Thymus (tissue), 11 donors: ENCODE measurements at regions not wholly inside any gene's neighbourhood (a gene's known extent, or its start where the extent isn't known, plus 50 kb on each side); places are given as distances from the start of the nearest gene placed in this dataset.

ENCODE experiments used
- DNase-seq, 9 donors: peaks; one replicate each; pipeline ENCODE4 v3.0.0-alpha.2; 2013; ENCODE audit warnings: low spot score in 9 of 9, low read depth in 6 of 9, missing footprints in 1 of 9
- H3K27ac ChIP-seq, 2 donors: one replicate each; pipeline ENCODE4 v1.5.1; 2013; ENCODE audit warnings: control low read depth in 1 of 2, low read depth in 1 of 2, low read length in 1 of 2, mild to moderate bottlenecking in 1 of 2, moderate library complexity in 1 of 2
- H3K27me3 ChIP-seq, 2 donors: one replicate each; pipeline ENCODE4 v1.5.1; 2013; ENCODE audit warnings: low read length in 1 of 2; ENCODE audit not compliant: control insufficient read depth in 2 of 2, insufficient read depth in 1 of 2
- H3K36me3 ChIP-seq, 2 donors: one replicate each; pipeline ENCODE4 v1.5.1; 2013; ENCODE audit warnings: low read length in 1 of 2, mild to moderate bottlenecking in 1 of 2, moderate library complexity in 1 of 2; ENCODE audit not compliant: control insufficient read depth in 2 of 2, insufficient read depth in 2 of 2
- H3K4me1 ChIP-seq, 2 donors: one replicate each; pipeline ENCODE4 v1.5.1; 2013; ENCODE audit warnings: low read length in 2 of 2; ENCODE audit not compliant: control insufficient read depth in 2 of 2, insufficient read depth in 2 of 2
- H3K4me3 ChIP-seq, 2 donors: one replicate each; pipeline ENCODE4 v1.5.1; 2013; ENCODE audit warnings: low read length in 2 of 2, control low read depth in 1 of 2, mild to moderate bottlenecking in 1 of 2
- H3K9me3 ChIP-seq, 2 donors: one replicate each; pipeline ENCODE4 v1.5.1; 2013; ENCODE audit warnings: low read length in 1 of 2, mild to moderate bottlenecking in 1 of 2; ENCODE audit not compliant: control insufficient read depth in 2 of 2, insufficient read depth in 1 of 2
- WGBS: extraction: QIAGEN DNeasy Blood & Tissue Kit; methylation state at CpG from one replicate; pipeline ENCODE4 v1.1.7; 2013; 5-methylcytosine and 5-hydroxymethylcytosine counted together
- donor health status: healthy.

- H3K4me1 ChIP-seq: no peaks in the 10 kb centered on the region
- no peaks in the 10 kb centered on the region for H3K27me3 ChIP-seq
- no peaks in the 10 kb centered on the region for H3K9me3 ChIP-seq
- DNase-seq: no peak
- H3K36me3 ChIP-seq: no peaks in the 10 kb centered on the region
- no peak overlapping the region for H3K27ac ChIP-seq
- WGBS: 79% methylated on average over 7 of the region's 7 CpGs
- H3K4me3 ChIP-seq: no peak overlapping the region
These were observed 168.5 kb upstream of the ZC3H12A start for GRCh38 chr1:37305841-37306240.

GRCh38 chr1:37306461-37306860 is 167.9 kb upstream of the ZC3H12A start:
- DNase-seq: no peak
- no peaks in the 10 kb centered on the region for H3K36me3 ChIP-seq
- no peak overlapping the region for H3K4me3 ChIP-seq
- H3K9me3 ChIP-seq: no peaks in the 10 kb centered on the region
- 90% methylated on average over 4 of the region's 4 CpGs for WGBS
- H3K4me1 ChIP-seq: no peaks in the 10 kb centered on the region
- no peak overlapping the region for H3K27ac ChIP-seq
- no peaks in the 10 kb centered on the region for H3K27me3 ChIP-seq

- H3K27ac ChIP-seq: no peak overlapping the region
- H3K4me1 ChIP-seq: no peaks in the 10 kb centered on the region
- DNase-seq: no peak
- H3K4me3 ChIP-seq: no peak overlapping the region
- WGBS: 94% methylated on average over 11 of the region's 11 CpGs
- no peaks in the 10 kb centered on the region for H3K27me3 ChIP-seq
- H3K36me3 ChIP-seq: no peaks in the 10 kb centered on the region
- no peaks in the 10 kb centered on the region for H3K9me3 ChIP-seq
These were observed 167.5 kb upstream of the ZC3H12A start for GRCh38 chr1:37306871-37307270.

- H3K27me3 ChIP-seq: no peaks in the 10 kb centered on the region
These were observed 166.1 kb upstream of the ZC3H12A start for GRCh38 chr1:37308031-37308960.

GRCh38 chr1:37309574-37309973 is 164.8 kb upstream of the ZC3H12A start:
- H3K9me3 ChIP-seq: no peaks in the 10 kb centered on the region
- no peaks in the 10 kb centered on the region for H3K4me1 ChIP-seq
- H3K27ac ChIP-seq: no peak overlapping the region
- no peaks in the 10 kb centered on the region for H3K27me3 ChIP-seq
- DNase-seq: no peak
- no peak overlapping the region for H3K4me3 ChIP-seq
- no peaks in the 10 kb centered on the region for H3K36me3 ChIP-seq
- WGBS: 84% methylated on average over 3 of the region's 3 CpGs

More at GRCh38 chr1:37308031-37308960, 166.1 kb upstream of the ZC3H12A start:
- Histone ChIP-seq H3K4me3 (no peak overlapping the region), H3K9me3 (no peaks in the 10 kb centered on the region), H3K4me1 (no peaks in the 10 kb centered on the region), H3K36me3 (no peaks in the 10 kb centered on the region), H3K27ac (no peak overlapping the region)
- DNase-seq: no peak
- 84% methylated on average over 25 of the region's 25 CpGs for WGBS

GRCh38 chr1:37310064-37310463 is 164.3 kb upstream of the ZC3H12A start:
- no peaks in the 10 kb centered on the region for H3K36me3 ChIP-seq
- WGBS: 88% methylated on average over 13 of the region's 13 CpGs
- H3K9me3 ChIP-seq: no peaks in the 10 kb centered on the region
- H3K27ac ChIP-seq: no peak overlapping the region
- H3K4me3 ChIP-seq: no peak overlapping the region
- DNase-seq: no peak
- H3K4me1 ChIP-seq: no peaks in the 10 kb centered on the region
- H3K27me3 ChIP-seq: peaks cover 0 to 4% of the 10 kb centered on the region in 2 donors

- Histone ChIP-seq H3K9me3 (no peaks in the 10 kb centered on the region), H3K27me3 (peaks cover 5 to 51% of the 10 kb centered on the region in 2 donors), H3K36me3 (no peaks in the 10 kb centered on the region), H3K4me1 (no peaks in the 10 kb centered on the region), H3K27ac (no peak overlapping the region), H3K4me3 (no peak overlapping the region)
- no peak for DNase-seq
- WGBS: 16% methylated on average over 4 of the region's 4 CpGs
These were observed 159.0 kb upstream of the ZC3H12A start for GRCh38 chr1:37315371-37315846.

- Histone ChIP-seq H3K27ac (no peak overlapping the region), H3K9me3 (no peaks in the 10 kb centered on the region), H3K27me3 (peaks cover 5 to 51% of the 10 kb centered on the region in 2 donors), H3K4me3 (no peak overlapping the region), H3K36me3 (no peaks in the 10 kb centered on the region), H3K4me1 (no peaks in the 10 kb centered on the region)
- 19% methylated on average over 35 of the region's 35 CpGs for WGBS
- DNase-seq: no peak
These were observed 156.4 kb upstream of the ZC3H12A start for GRCh38 chr1:37317870-37318467.

GRCh38 chr1:37318490-37318889 is 155.9 kb upstream of the ZC3H12A start:
- DNase-seq: no peak
- Histone ChIP-seq H3K4me3 (no peak overlapping the region), H3K9me3 (peaks cover 0 to 1% of the 10 kb centered on the region in 2 donors), H3K27me3 (peaks cover 5 to 51% of the 10 kb centered on the region in 2 donors), H3K36me3 (no peaks in the 10 kb centered on the region), H3K27ac (no peak overlapping the region), H3K4me1 (no peaks in the 10 kb centered on the region)
- WGBS: 19% methylated on average over 20 of the region's 20 CpGs
